MCF 10A (cell line): ENCODE measurements at regions not wholly inside any gene's neighbourhood (a gene's known extent, or its start where the extent isn't known, plus 50 kb on each side); places are given as distances from the start of the nearest gene placed in this dataset.

Experiments used
- BruUV-seq: library from RNA; stranded (reverse); fragments of 400-500 nt; replicated peaks from 2 replicates; lab custom pipeline; 2021; lab: Mats Ljungman, UMichigan
- CTCF ChIA-PET: fragments of 300-600 bp; sonication (Branson Sonifier 250); formaldehyde crosslinking; extraction: SDS; loops from one replicate; lab custom pipeline; 2021; ENCODE audit warnings: antibody characterized with exemption, inconsistent platforms; lab: Yijun Ruan, JAX
- POLR2A ChIA-PET: fragments of 300-600, 350-650 bp; sonication (Branson Sonifier 250); formaldehyde crosslinking; extraction: SDS; loops from one replicate; lab custom pipeline; 2020; ENCODE audit warnings: antibody characterized with exemption, inconsistent platforms; lab: Yijun Ruan, JAX
- DNase-seq: peaks from one replicate; pipeline ENCODE4 v3.0.0-alpha.2; 2018; ENCODE audit not compliant: unreplicated experiment
- H3K27ac Mint-ChIP-seq: one replicate; pipeline ENCODE4 v1.8.0; 2022; ENCODE audit warnings: mild to moderate bottlenecking, low read depth, mixed read lengths; ENCODE audit not compliant: unreplicated experiment
- H3K27me3 Mint-ChIP-seq: one replicate; pipeline ENCODE4 v1.8.0; 2022; ENCODE audit warnings: mixed read lengths; ENCODE audit not compliant: insufficient read depth, unreplicated experiment
- H3K36me3 Mint-ChIP-seq: one replicate; pipeline ENCODE4 v1.8.0; 2022; ENCODE audit warnings: mild to moderate bottlenecking, moderate library complexity, mixed read lengths; ENCODE audit not compliant: insufficient read depth, unreplicated experiment
- H3K4me1 Mint-ChIP-seq: one replicate; pipeline ENCODE4 v1.8.0; 2022; ENCODE audit warnings: mixed read lengths; ENCODE audit not compliant: insufficient read depth, unreplicated experiment
- H3K4me3 Mint-ChIP-seq: one replicate; pipeline ENCODE4 v1.8.0; 2022; ENCODE audit warnings: mild to moderate bottlenecking, moderate library complexity, mixed read lengths; ENCODE audit not compliant: unreplicated experiment
- H3K9me3 Mint-ChIP-seq: one replicate; pipeline ENCODE4 v1.8.0; 2022; ENCODE audit warnings: mixed read lengths; ENCODE audit not compliant: unreplicated experiment
- intact Hi-C: fragments of 100-400 bp; cut with micrococcal nuclease; formaldehyde crosslinking; loops from 2 replicates; pipeline ENCODE4 v1.14.1; 2022
- TF ChIP-seq, protein P1 (sequence below): fragments of 200-600 bp; IDR thresholded peaks from one replicate; pipeline ENCODE4 v1.8.0; 2022; ENCODE audit warnings: antibody characterized with exemption, mild to moderate bottlenecking; ENCODE audit not compliant: unreplicated experiment

- no peaks in the 10 kb centered on the region for H3K36me3 Mint-ChIP-seq
- no peak overlapping the region for H3K4me3 Mint-ChIP-seq
- ChIA-PET POLR2A (no interaction called here), CTCF (interaction anchor here (0.6 kb wide), 1 partner anchor 121 kb away, joined by 3 read pairs; no protein-coding TSS in a partner anchor)
- no peak overlapping the region for H3K27ac Mint-ChIP-seq
- no TSS peak for BruUV-seq
- DNase-seq = no peak
- H3K9me3 Mint-ChIP-seq = no peaks in the 10 kb centered on the region
- intact Hi-C loops = no loop called here
- H3K4me1 Mint-ChIP-seq = no peaks in the 10 kb centered on the region
- H3K27me3 Mint-ChIP-seq = no peaks in the 10 kb centered on the region
- TF ChIP-seq, protein P1, sequence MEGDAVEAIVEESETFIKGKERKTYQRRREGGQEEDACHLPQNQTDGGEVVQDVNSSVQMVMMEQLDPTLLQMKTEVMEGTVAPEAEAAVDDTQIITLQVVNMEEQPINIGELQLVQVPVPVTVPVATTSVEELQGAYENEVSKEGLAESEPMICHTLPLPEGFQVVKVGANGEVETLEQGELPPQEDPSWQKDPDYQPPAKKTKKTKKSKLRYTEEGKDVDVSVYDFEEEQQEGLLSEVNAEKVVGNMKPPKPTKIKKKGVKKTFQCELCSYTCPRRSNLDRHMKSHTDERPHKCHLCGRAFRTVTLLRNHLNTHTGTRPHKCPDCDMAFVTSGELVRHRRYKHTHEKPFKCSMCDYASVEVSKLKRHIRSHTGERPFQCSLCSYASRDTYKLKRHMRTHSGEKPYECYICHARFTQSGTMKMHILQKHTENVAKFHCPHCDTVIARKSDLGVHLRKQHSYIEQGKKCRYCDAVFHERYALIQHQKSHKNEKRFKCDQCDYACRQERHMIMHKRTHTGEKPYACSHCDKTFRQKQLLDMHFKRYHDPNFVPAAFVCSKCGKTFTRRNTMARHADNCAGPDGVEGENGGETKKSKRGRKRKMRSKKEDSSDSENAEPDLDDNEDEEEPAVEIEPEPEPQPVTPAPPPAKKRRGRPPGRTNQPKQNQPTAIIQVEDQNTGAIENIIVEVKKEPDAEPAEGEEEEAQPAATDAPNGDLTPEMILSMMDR = no peak
Measured at GRCh38 chr11:42901084-42901483, 410.7 kb upstream of the API5 start.

GRCh38 chr11:42906226-42906625 lies 405.6 kb upstream of the API5 start:
- TF ChIP-seq, protein P1 = no peak
- Mint-ChIP-seq H3K9me3 (peaks cover 9% of the 10 kb centered on the region), H3K36me3 (no peaks in the 10 kb centered on the region), H3K27me3 (no peaks in the 10 kb centered on the region), H3K4me3 (peak overlapping the region; percentile 62), H3K4me1 (no peaks in the 10 kb centered on the region), H3K27ac (no peak overlapping the region)
- ChIA-PET POLR2A (no interaction called here), CTCF (no interaction called here)
- no TSS peak for BruUV-seq
- DNase-seq = no peak
- intact Hi-C loops = no loop called here

DNA sequence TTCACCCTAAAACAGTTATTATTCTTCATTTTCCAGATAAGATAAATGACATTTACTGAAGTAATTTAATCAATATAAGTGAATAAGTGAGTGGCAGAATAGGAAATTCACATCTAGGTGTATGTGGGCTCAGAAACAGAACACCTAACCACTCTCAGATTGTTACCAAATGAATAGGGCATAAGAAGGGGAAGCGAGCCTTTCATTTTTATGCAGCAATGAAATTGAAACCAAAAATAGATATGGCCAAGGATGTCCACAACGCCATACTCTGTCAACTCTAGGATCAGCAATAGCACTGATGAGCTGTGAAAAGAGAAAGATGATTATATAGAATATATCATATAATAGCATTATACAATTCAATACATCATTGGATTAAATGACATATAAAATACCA lies 398.1 kb upstream of the API5 start:
- ChIA-PET CTCF (no interaction called here), POLR2A (no interaction called here)
- peaks cover 17% of the 10 kb centered on the region for H3K9me3 Mint-ChIP-seq
- intact Hi-C loops = no loop called here
- H3K27ac Mint-ChIP-seq = no peak overlapping the region
- no peak for DNase-seq
- no peak overlapping the region for H3K4me3 Mint-ChIP-seq
- TF ChIP-seq, protein P1 = no peak
- H3K36me3 Mint-ChIP-seq = no peaks in the 10 kb centered on the region
- BruUV-seq = no TSS peak
- no peaks in the 10 kb centered on the region for H3K27me3 Mint-ChIP-seq
- H3K4me1 Mint-ChIP-seq = no peaks in the 10 kb centered on the region

DNA sequence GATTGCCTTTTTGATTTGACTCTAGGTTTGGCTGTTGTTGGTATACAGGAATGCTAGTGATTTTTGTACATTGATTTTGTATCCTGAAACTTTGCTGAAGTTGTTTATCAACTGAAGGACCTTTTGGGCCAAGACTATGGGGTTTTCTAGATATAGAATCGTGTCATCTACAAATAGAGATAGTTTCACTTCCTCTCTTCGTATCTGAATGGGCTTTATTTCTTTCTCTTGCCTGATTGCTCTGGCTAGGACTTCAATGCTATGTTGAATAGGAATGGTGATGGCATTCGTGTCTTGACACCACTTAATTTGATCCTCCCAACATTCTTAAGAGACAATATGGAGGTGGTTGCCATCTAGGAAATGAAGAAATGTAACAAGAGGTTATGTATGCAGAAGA lies 388.1 kb upstream of the API5 start:
- H3K36me3 Mint-ChIP-seq = no peaks in the 10 kb centered on the region
- intact Hi-C loops = no loop called here
- no peaks in the 10 kb centered on the region for H3K4me1 Mint-ChIP-seq
- ChIA-PET POLR2A (no interaction called here), CTCF (no interaction called here)
- BruUV-seq = no TSS peak
- H3K27ac Mint-ChIP-seq = no peak overlapping the region
- TF ChIP-seq, protein P1 = no peak
- H3K27me3 Mint-ChIP-seq = no peaks in the 10 kb centered on the region
- peaks cover 15% of the 10 kb centered on the region for H3K9me3 Mint-ChIP-seq
- DNase-seq = no peak
- no peak overlapping the region for H3K4me3 Mint-ChIP-seq
